Astrocyte (in vitro differentiated cells and primary cell): ENCODE measurements at regions not wholly inside any gene's neighbourhood (a gene's known extent, or its start where the extent isn't known, plus 50 kb on each side); places are given as distances from the start of the nearest gene placed in this dataset.

Experiments
- DNase-seq: peaks from one replicate; pipeline ENCODE4 v3.0.0-alpha.2; 2010; ENCODE audit warnings: low read depth
- FAIRE-seq: peaks from 2 replicates; lab custom pipeline; 2011; peaks lifted over from hg19 to GRCh38; lab: Jason Lieb, UNC
- H2AFZ ChIP-seq: 2 replicates; pipeline ENCODE4 v1.6.0; 2012; ENCODE audit warnings: low read depth, low read length, inconsistent platforms
- H3K27ac ChIP-seq: 2 replicates; pipeline ENCODE4 v1.5.1; 2011; ENCODE audit warnings: low read depth, low read length, inconsistent platforms
- H3K27me3 ChIP-seq: 2 replicates; pipeline ENCODE4 v1.6.0; 2011; ENCODE audit warnings: low read length, inconsistent platforms; ENCODE audit not compliant: insufficient read depth
- H3K36me3 ChIP-seq: 2 replicates; pipeline ENCODE4 v1.5.1; 2011; ENCODE audit warnings: low read length, inconsistent platforms; ENCODE audit not compliant: insufficient read depth
- H3K4me1 ChIP-seq: 2 replicates; pipeline ENCODE4 v1.5.1; 2011; ENCODE audit warnings: low read length, inconsistent platforms; ENCODE audit not compliant: insufficient read depth
- H3K4me2 ChIP-seq: 2 replicates; pipeline ENCODE4 v1.6.0; 2012; ENCODE audit warnings: low read length, inconsistent platforms
- H3K4me3 ChIP-seq: 2 replicates; pipeline ENCODE4 v1.5.1; 2011; ENCODE audit warnings: low read depth, mild to moderate bottlenecking, low read length, inconsistent platforms; ENCODE audit not compliant: insufficient read depth
- H3K79me2 ChIP-seq: 2 replicates; pipeline ENCODE4 v1.6.0; 2012; ENCODE audit warnings: mild to moderate bottlenecking, low read length, inconsistent platforms; ENCODE audit not compliant: insufficient read depth
- H3K9ac ChIP-seq: 2 replicates; pipeline ENCODE4 v1.6.0; 2012; ENCODE audit warnings: mild to moderate bottlenecking, low read length, inconsistent platforms
- H3K9me3 ChIP-seq: 2 replicates; pipeline ENCODE4 v1.5.1; 2012; ENCODE audit warnings: low read depth, mild to moderate bottlenecking, low read length, inconsistent platforms; ENCODE audit not compliant: insufficient read depth
- H4K20me1 ChIP-seq: 2 replicates; pipeline ENCODE4 v1.6.0; 2012; ENCODE audit warnings: low read length, inconsistent platforms; ENCODE audit not compliant: insufficient read depth
- H3K27ac Mint-ChIP-seq: one replicate; pipeline ENCODE4 v1.8.0; 2021; ENCODE audit warnings: mild to moderate bottlenecking, mixed read lengths; ENCODE audit not compliant: unreplicated experiment
- H3K27me3 Mint-ChIP-seq: one replicate; pipeline ENCODE4 v1.8.0; 2021; ENCODE audit warnings: low read depth, mixed read lengths; ENCODE audit not compliant: unreplicated experiment
- H3K36me3 Mint-ChIP-seq: one replicate; pipeline ENCODE4 v1.8.0; 2021; ENCODE audit warnings: low read depth, mixed read lengths; ENCODE audit not compliant: unreplicated experiment
- H3K4me1 Mint-ChIP-seq: one replicate; pipeline ENCODE4 v1.8.0; 2021; ENCODE audit warnings: low read depth, mixed read lengths; ENCODE audit not compliant: unreplicated experiment
- H3K4me3 Mint-ChIP-seq: one replicate; pipeline ENCODE4 v1.8.0; 2021; ENCODE audit warnings: mild to moderate bottlenecking, moderate library complexity, mixed read lengths; ENCODE audit not compliant: unreplicated experiment
- H3K9me3 Mint-ChIP-seq: one replicate; pipeline ENCODE4 v1.8.0; 2021; ENCODE audit warnings: mild to moderate bottlenecking, mixed read lengths; ENCODE audit not compliant: unreplicated experiment
- CTCF ChIP-seq: IDR thresholded peaks from 2 replicates; pipeline ENCODE4 v1.5.1; 2011; ENCODE audit warnings: low read depth, mild to moderate bottlenecking, inconsistent platforms, low read length, moderate library complexity; ENCODE audit not compliant: insufficient read depth
- EZH2 ChIP-seq: IDR thresholded peaks from 2 replicates; pipeline ENCODE4 v1.6.1; 2012; ENCODE audit warnings: mild to moderate bottlenecking, low read length, inconsistent platforms; ENCODE audit not compliant: insufficient read depth

GRCh38 chr20:54339093-54339492, 131.2 kb downstream of the PFDN4 start:
- H3K4me3 Mint-ChIP-seq, result no peak overlapping the region
- no peaks in the 10 kb centered on the region for H3K27me3 ChIP-seq
- no peak overlapping the region for H3K27ac ChIP-seq
- peaks cover 9% of the 10 kb centered on the region for H3K4me1 Mint-ChIP-seq
- TF ChIP-seq CTCF, result no peak
- TF ChIP-seq EZH2, result no peak
- H3K4me2 ChIP-seq, result no peak overlapping the region
- H3K9me3 Mint-ChIP-seq, result no peaks in the 10 kb centered on the region
- no peak overlapping the region for H3K9ac ChIP-seq
- H3K79me2 ChIP-seq, result no peaks in the 10 kb centered on the region
- no peaks in the 10 kb centered on the region for H4K20me1 ChIP-seq
- no peak overlapping the region for H3K27ac Mint-ChIP-seq
- H3K36me3 Mint-ChIP-seq, result no peaks in the 10 kb centered on the region
- H3K36me3 ChIP-seq, result no peaks in the 10 kb centered on the region
- no peak for FAIRE-seq
- DNase-seq, result no peak
- H3K9me3 ChIP-seq, result no peaks in the 10 kb centered on the region
- no peak overlapping the region for H3K4me3 ChIP-seq
- peaks cover 23% of the 10 kb centered on the region for H3K4me1 ChIP-seq
- no peaks in the 10 kb centered on the region for H3K27me3 Mint-ChIP-seq
- no peak overlapping the region for H2AFZ ChIP-seq

DNA sequence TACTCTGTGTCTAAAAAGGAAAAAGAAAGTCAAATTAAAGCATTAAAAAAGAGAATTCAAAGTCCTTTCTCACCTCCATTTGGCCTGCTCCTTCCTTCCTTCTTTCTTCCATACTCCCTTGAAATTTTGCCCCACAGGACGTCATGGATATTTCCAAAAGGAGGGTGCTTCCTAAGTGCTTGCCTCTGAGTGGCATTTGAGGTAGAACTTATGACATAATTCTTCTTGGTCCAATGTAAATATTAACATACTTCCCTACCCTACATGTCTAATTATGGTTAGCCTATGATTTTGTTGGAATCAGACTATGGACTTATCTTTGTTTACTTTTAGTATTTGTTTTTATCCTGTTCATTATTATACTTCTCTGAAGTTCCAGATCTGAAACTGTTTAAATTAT, 132.3 kb downstream of the PFDN4 start:
- H3K4me1 ChIP-seq, result peaks cover 29% of the 10 kb centered on the region

More for the DNA sequence above, 132.3 kb downstream of the PFDN4 start:
- Mint-ChIP-seq H3K27ac (no peak overlapping the region), H3K36me3 (no peaks in the 10 kb centered on the region), H3K4me1 (peaks cover 15% of the 10 kb centered on the region), H3K27me3 (no peaks in the 10 kb centered on the region), H3K4me3 (no peak overlapping the region), H3K9me3 (no peaks in the 10 kb centered on the region)
- no peak for DNase-seq
- peak overlapping the region; percentile 39 for H3K27ac ChIP-seq
- TF ChIP-seq CTCF, result no peak
- TF ChIP-seq EZH2, result no peak
- no peaks in the 10 kb centered on the region for H3K79me2 ChIP-seq
- H3K9ac ChIP-seq, result peak overlapping the region; percentile 12
- H3K36me3 ChIP-seq, result no peaks in the 10 kb centered on the region
- peak overlapping the region; percentile 24 for H3K4me3 ChIP-seq
- FAIRE-seq, result no peak
- H2AFZ ChIP-seq, result no peak overlapping the region
- no peaks in the 10 kb centered on the region for H4K20me1 ChIP-seq
- H3K9me3 ChIP-seq, result no peaks in the 10 kb centered on the region
- H3K27me3 ChIP-seq, result no peaks in the 10 kb centered on the region
- peak overlapping the region; percentile 75 for H3K4me2 ChIP-seq
